ENCODE measurements at regions not wholly inside any gene's neighbourhood (a gene's known extent, or its start where the extent isn't known, plus 50 kb on each side); places are given as distances from the start of the nearest gene placed in this dataset.

GRCh38 chr3:28903171-28903601 lies 377.7 kb upstream of the RBMS3 start:
- Histone ChIP-seq H3K79me2 (replicated peaks; ENCODE audit: insufficient read depth) (no peaks in the 10 kb centered on the region), H3K36me3 (ENCODE audit: insufficient read depth) (no peaks in the 10 kb centered on the region), H3K9me2 (ENCODE audit: insufficient read depth) (no peaks in the 10 kb centered on the region), H3K4me2 (no peak overlapping the region), H3K4me1 (ENCODE audit: insufficient read depth) (no peaks in the 10 kb centered on the region), H3K27ac (ENCODE audit: low read depth) (no peak overlapping the region), H2AFZ (no peak overlapping the region), H3F3A (replicated peaks; ENCODE audit: low read depth) (no peaks in the 10 kb centered on the region), H3K4me3 (no peak overlapping the region), H4K20me1 (replicated peaks; ENCODE audit: insufficient read depth) (no peaks in the 10 kb centered on the region), H3K27me3 (ENCODE audit: insufficient read depth) (no peaks in the 10 kb centered on the region)
- peaks cover 9% of the 10 kb centered on the region; the same call in 2 of the 3 replicates for H3K9me3 Mint-ChIP-seq
- no peak overlapping the region for H3K4me3 Mint-ChIP-seq
- no peak overlapping the region for H3K27ac Mint-ChIP-seq
- ATAC-seq: no peak
- DNase-seq (ENCODE audit: low spot score): no peak
- H3K4me1 Mint-ChIP-seq: no peaks in the 10 kb centered on the region
- TF ChIP-seq POLR2AphosphoS5 (IDR thresholded peaks at IDR 0.05; ENCODE audit: low read depth) (no peak), JUNB (IDR thresholded peaks at IDR 0.05; ENCODE audit: unreplicated experiment) (no peak), ZNF114 (CRISPR knock-in tag; IDR thresholded peaks at IDR 0.05) (no peak), REST (IDR thresholded peaks at IDR 0.05; ENCODE audit: unreplicated experiment) (no peak), STAT1 (IDR thresholded peaks at IDR 0.05; ENCODE audit: unreplicated experiment) (no peak), CTCF (conservative IDR thresholded peaks at IDR 0.05; ENCODE audit: low read depth in 2 of 2) (no peak), ZNF331 (CRISPR knock-in tag; IDR thresholded peaks at IDR 0.05; ENCODE audit: low read depth) (no peak), NANOG (IDR thresholded peaks at IDR 0.05; ENCODE audit: borderline replicate concordance) (no peak), EZH2phosphoT487 (IDR thresholded peaks at IDR 0.05; ENCODE audit: unreplicated experiment) (no peak), CREB1 (CRISPR knock-in tag; IDR thresholded peaks at IDR 0.05; ENCODE audit: low read depth) (no peak), ETS1 (IDR thresholded peaks at IDR 0.05) (no peak), EZH2 (IDR thresholded peaks at IDR 0.05; ENCODE audit: low read depth, unreplicated experiment) (no peak), ZNF462 (CRISPR knock-in tag; IDR thresholded peaks at IDR 0.05) (no peak)
- no peaks in the 10 kb centered on the region for H3K27me3 Mint-ChIP-seq (ENCODE audit: insufficient read depth, low read depth, poor library complexity)
- H3K36me3 Mint-ChIP-seq (ENCODE audit: low read depth): no peaks in the 10 kb centered on the region
